HepG2 (cell line): ENCODE measurements at regions not wholly inside any gene's neighbourhood (a gene's known extent, or its start where the extent isn't known, plus 50 kb on each side); places are given as distances from the start of the nearest gene placed in this dataset.

ENCODE experiments used
- BCL3 ChIP-seq: sonication (generic); formaldehyde crosslinking; IDR thresholded peaks from 2 replicates; pipeline ENCODE4 v1.5.1; 2020; ENCODE audit warnings: mild to moderate bottlenecking, missing genetic modification reagents, moderate library complexity
- GATAD2A ChIP-seq: IDR thresholded peaks from 2 replicates; pipeline ENCODE4 v1.6.1; 2016
- HNF1A ChIP-seq, 2 experiments: sonication (generic) in 1 of 2; formaldehyde crosslinking in 1 of 2; IDR thresholded peaks; 2 replicates each; pipeline versions ENCODE4 v1.4.0 to v1.6.1; 2016 to 2020; ENCODE audit warnings: borderline replicate concordance in 1 of 2, low read depth in 1 of 2, mild to moderate bottlenecking in 1 of 2, missing genetic modification reagents in 1 of 2
- KIAA2018 ChIP-seq: sonication (generic); formaldehyde crosslinking; IDR thresholded peaks from 2 replicates; pipeline ENCODE4 v1.5.0; 2020; ENCODE audit warnings: mild to moderate bottlenecking, missing genetic modification reagents, borderline replicate concordance
- NFYC ChIP-seq: IDR thresholded peaks from 2 replicates; pipeline ENCODE4 v1.6.1; 2016; ENCODE audit warnings: missing genetic modification reagents, missing compliant biosample characterization
- RARA ChIP-seq: IDR thresholded peaks from 2 replicates; pipeline ENCODE4 v1.6.1; 2016; ENCODE audit warnings: missing genetic modification reagents, missing compliant biosample characterization
- ZBTB44 ChIP-seq: sonication (generic); formaldehyde crosslinking; IDR thresholded peaks from 2 replicates; pipeline ENCODE4 v1.4.0; 2020; ENCODE audit warnings: missing genetic modification reagents
- ZMAT5 ChIP-seq: sonication (generic); formaldehyde crosslinking; IDR thresholded peaks from 2 replicates; pipeline ENCODE4 v1.5.0; 2020; ENCODE audit warnings: mild to moderate bottlenecking, low read depth, missing genetic modification reagents, borderline replicate concordance
- ZNF619 ChIP-seq: sonication (generic); formaldehyde crosslinking; IDR thresholded peaks from 2 replicates; pipeline ENCODE4 v1.4.0; 2020; ENCODE audit warnings: mild to moderate bottlenecking, missing genetic modification reagents

- TF ChIP-seq KIAA2018 (CRISPR knock-in tag) (no peak), BCL3 (CRISPR knock-in tag) (no peak), NFYC (CRISPR knock-in tag) (no peak), HNF1A (IDR thresholded peaks at IDR 0.05; ENCODE audit: low read depth) (peak; percentile 53), HNF1A (CRISPR knock-in tag; IDR thresholded peaks at IDR 0.05; ENCODE audit: borderline replicate concordance) (peak; percentile 80; the same call in 1 of the 2 replicates), ZNF619 (CRISPR knock-in tag) (no peak), GATAD2A (CRISPR knock-in tag) (peak; percentile 61), ZMAT5 (no peak), RARA (no peak), ZBTB44 (CRISPR knock-in tag) (no peak)
Measured at GRCh38 chr1:213821175-213821942, 166.4 kb upstream of the PROX1 start (continued).
